HG03196 (cell line): ENCODE measurements at regions not wholly inside any gene's neighbourhood (a gene's known extent, or its start where the extent isn't known, plus 50 kb on each side); places are given as distances from the start of the nearest gene placed in this dataset.

Experiments
- ATAC-seq: cut with Tn5 transposase; IDR thresholded peaks from one replicate; pipeline ENCODE4 v1.9.1; 2021; ENCODE audit not compliant: unreplicated experiment

- ATAC-seq: no peak
These were observed 651.0 kb upstream of the RORB start for GRCh38 chr9:73845954-73846690.

- ATAC-seq: no peak
These were observed 649.6 kb upstream of the RORB start for GRCh38 chr9:73847536-73847935.

- ATAC-seq: no peak
These were observed 643.6 kb upstream of the RORB start for GRCh38 chr9:73853549-73853948.

GRCh38 chr9:73855206-73855605 is 641.9 kb upstream of the RORB start:
- ATAC-seq: no peak

- ATAC-seq: no peak
These were observed 633.2 kb upstream of the RORB start for GRCh38 chr9:73863924-73864323.

GRCh38 chr9:73866451-73866850 is 630.7 kb upstream of the RORB start:
- ATAC-seq: no peak

- peak; percentile 100 for ATAC-seq
These were observed 627.9 kb upstream of the RORB start for GRCh38 chr9:73869264-73869663.

- no peak for ATAC-seq
These were observed 625.5 kb upstream of the RORB start for GRCh38 chr9:73871636-73872035.

- ATAC-seq: no peak
These were observed 624.4 kb upstream of the RORB start for GRCh38 chr9:73872701-73873100.

- ATAC-seq: no peak
These were observed 617.0 kb upstream of the RORB start for GRCh38 chr9:73880101-73880500.

GRCh38 chr9:73889023-73889422 is 608.1 kb upstream of the RORB start:
- no peak for ATAC-seq

- no peak for ATAC-seq
These were observed 606.4 kb upstream of the RORB start for GRCh38 chr9:73890685-73891277.

GRCh38 chr9:73892335-73892734 is 604.8 kb upstream of the RORB start:
- ATAC-seq: no peak

- ATAC-seq: no peak
These were observed 603.9 kb upstream of the RORB start for GRCh38 chr9:73893230-73893629.

GRCh38 chr9:73896061-73896460 is 601.1 kb upstream of the RORB start:
- ATAC-seq: no peak

GRCh38 chr9:73906671-73907070 is 590.5 kb upstream of the RORB start:
- ATAC-seq: no peak

- ATAC-seq: no peak
These were observed 585.3 kb upstream of the RORB start for GRCh38 chr9:73911804-73912203.

GRCh38 chr9:73916016-73916673 is 581.0 kb upstream of the RORB start:
- ATAC-seq: no peak

GRCh38 chr9:73919712-73920111 is 577.4 kb upstream of the RORB start:
- no peak for ATAC-seq

GRCh38 chr9:73923796-73924195 is 573.3 kb upstream of the RORB start:
- ATAC-seq: no peak

- ATAC-seq: no peak
These were observed 546.0 kb upstream of the RORB start for GRCh38 chr9:73951147-73951546.

GRCh38 chr9:73962792-73963191 is 534.3 kb upstream of the RORB start:
- no peak for ATAC-seq
